Prostate gland (tissue), 2 donors: ENCODE measurements at regions not wholly inside any gene's neighbourhood (a gene's known extent, or its start where the extent isn't known, plus 50 kb on each side); places are given as distances from the start of the nearest gene placed in this dataset.

ENCODE experiments used
- DNase-seq: peaks from one replicate; pipeline ENCODE4 v3.0.0-alpha.2; 2019; ENCODE audit warnings: low spot score
- H3K27ac ChIP-seq, 2 donors: fragments of 200-600 bp; sonication (generic); 2 replicates each; pipeline ENCODE4 v1.5.1; 2017 to 2019
- H3K27me3 ChIP-seq: fragments of 200-600 bp; sonication (generic); replicated peaks from 2 replicates; pipeline ENCODE4 v1.5.1; 2019; ENCODE audit not compliant: insufficient read depth
- H3K36me3 ChIP-seq, 2 donors: fragments of 200-600 bp; sonication (generic); 1 replicate in 1 of 2; 2 replicates in 1 of 2; pipeline versions ENCODE4 v1.5.1 to v1.8.1; 2017 to 2019
- H3K4me1 ChIP-seq: fragments of 200-600 bp; sonication (generic); replicated peaks from 2 replicates; pipeline ENCODE4 v1.5.1; 2019
- H3K4me3 ChIP-seq, 2 donors: fragments of 200-600 bp; sonication (generic); 2 replicates each; pipeline ENCODE4 v1.5.1; 2017 to 2019
- H3K9me3 ChIP-seq: fragments of 200-600 bp; sonication (generic); 2 replicates; pipeline ENCODE4 v1.5.1; 2017
- CTCF ChIP-seq, 4 experiments: fragments of 200-600 bp in 2 of 4; fragments of 450-650 bp in 2 of 4; sonication (generic) in 2 of 4; IDR thresholded peaks; 1 replicate in 3 of 4; 2 replicates in 1 of 4; pipeline ENCODE4 v1.5.1; 2016 to 2019; ENCODE audit warnings: antibody characterized with exemption in 4 of 4, mild to moderate bottlenecking in 2 of 4, moderate library complexity in 2 of 4
- POLR2A ChIP-seq: fragments of 450-650 bp; IDR thresholded peaks from one replicate; pipeline ENCODE4 v1.6.1; 2016; ENCODE audit warnings: antibody characterized with exemption, mild to moderate bottlenecking
- POLR2AphosphoS5 ChIP-seq: sonication (generic); formaldehyde crosslinking; IDR thresholded peaks from one replicate; pipeline ENCODE4 v1.6.1; 2017; ENCODE audit warnings: antibody characterized with exemption
- WGBS: methylation state at CpG from one replicate; pipeline ENCODE4 v1.1.5; 2018; 5-methylcytosine and 5-hydroxymethylcytosine counted together
- intact Hi-C: fragments of 100-400 bp; cut with DNase I; formaldehyde crosslinking; loops from one replicate; pipeline ENCODE4 v1.14.2; 2022

- Histone ChIP-seq H3K9me3 (no peaks in the 10 kb centered on the region), H3K27ac (no peak overlapping the region), H3K4me1 (no peaks in the 10 kb centered on the region), H3K36me3 (no peaks in the 10 kb centered on the region), H3K27me3 (no peaks in the 10 kb centered on the region), H3K4me3 (no peak overlapping the region)
- TF ChIP-seq POLR2AphosphoS5 (no peak), CTCF (IDR thresholded peaks at IDR 0.05) (no peak), POLR2A (no peak)
- WGBS = 53% methylated on average over 2 of the region's 2 CpGs
- intact Hi-C loops = no loop called here
- no peak for DNase-seq
Observed at GRCh38 chr1:221289103-221289502, 409.9 kb downstream of the HLX start.

GRCh38 chr1:221290669-221291068, 411.4 kb downstream of the HLX start:
- Histone ChIP-seq H3K27ac (no peak overlapping the region), H3K36me3 (no peaks in the 10 kb centered on the region), H3K4me3 (no peak overlapping the region), H3K27me3 (no peaks in the 10 kb centered on the region), H3K9me3 (no peaks in the 10 kb centered on the region), H3K4me1 (no peaks in the 10 kb centered on the region)
- TF ChIP-seq CTCF (IDR thresholded peaks at IDR 0.05) (no peak), POLR2AphosphoS5 (no peak), POLR2A (no peak)
- WGBS = 76% methylated on average over 4 of the region's 4 CpGs
- no peak for DNase-seq
- intact Hi-C loops = no loop called here

- no peaks in the 10 kb centered on the region for H3K36me3 ChIP-seq
- TF ChIP-seq POLR2A = no peak
- no peak for TF ChIP-seq CTCF (IDR thresholded peaks at IDR 0.05)
- no peak for TF ChIP-seq POLR2AphosphoS5
- H3K4me3 ChIP-seq = no peak overlapping the region
- no peaks in the 10 kb centered on the region for H3K9me3 ChIP-seq
- intact Hi-C loops = no loop called here
- H3K27ac ChIP-seq = no peak overlapping the region
- H3K4me1 ChIP-seq = no peaks in the 10 kb centered on the region
- WGBS = 63% methylated on average over 5 of the region's 5 CpGs
- DNase-seq = no peak
- H3K27me3 ChIP-seq = no peaks in the 10 kb centered on the region
Observed at GRCh38 chr1:221291113-221291512, 411.9 kb downstream of the HLX start.

DNA sequence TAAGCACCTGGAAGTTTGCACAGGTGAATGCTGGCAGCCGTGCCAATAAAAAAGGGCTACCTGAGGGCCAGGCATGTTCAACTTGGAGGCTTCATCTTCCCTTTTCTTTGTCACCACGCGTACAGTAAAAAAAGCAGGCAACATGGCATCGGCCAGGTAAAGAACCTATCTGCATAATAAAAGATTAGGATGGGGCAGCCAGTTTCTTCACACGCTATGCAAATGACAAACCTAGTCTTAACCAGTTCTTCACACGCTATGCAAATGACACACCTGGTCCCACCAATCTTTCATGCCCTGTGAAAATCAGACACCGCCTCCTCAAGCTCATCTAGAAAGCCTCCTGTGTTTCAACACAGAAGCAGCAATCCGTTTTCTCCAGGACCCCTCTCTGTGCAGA, 413.4 kb downstream of the HLX start:
- H3K4me1 ChIP-seq = no peaks in the 10 kb centered on the region
- intact Hi-C loops = no loop called here
- no peaks in the 10 kb centered on the region for H3K9me3 ChIP-seq
- H3K4me3 ChIP-seq = no peak overlapping the region
- TF ChIP-seq POLR2AphosphoS5 (no peak), CTCF (IDR thresholded peaks at IDR 0.05) (no peak), POLR2A (no peak)
- 79% methylated on average over 8 of the region's 8 CpGs for WGBS
- no peak overlapping the region for H3K27ac ChIP-seq
- H3K27me3 ChIP-seq = no peaks in the 10 kb centered on the region
- DNase-seq = no peak
- H3K36me3 ChIP-seq = no peaks in the 10 kb centered on the region

DNA sequence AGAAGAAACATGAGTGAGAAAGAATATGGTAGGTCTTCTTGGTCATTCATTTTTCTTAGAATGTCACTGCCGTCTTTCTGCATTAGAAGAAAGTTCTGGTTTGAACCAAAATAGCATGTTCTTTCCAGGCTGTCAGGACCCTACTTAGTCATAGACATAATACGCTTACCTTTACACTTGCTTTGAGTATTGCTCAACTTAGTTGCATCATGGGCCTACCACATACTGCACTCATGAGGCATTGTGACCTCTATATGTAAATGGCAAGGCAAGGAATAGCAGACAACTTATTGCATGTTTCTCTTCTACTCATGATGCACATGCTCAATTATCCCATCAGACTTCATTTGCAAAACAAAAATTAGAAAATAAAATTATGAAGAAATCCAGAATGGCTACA, 415.0 kb downstream of the HLX start:
- Histone ChIP-seq H3K27ac (no peak overlapping the region), H3K4me1 (no peaks in the 10 kb centered on the region), H3K36me3 (no peaks in the 10 kb centered on the region), H3K27me3 (no peaks in the 10 kb centered on the region), H3K4me3 (no peak overlapping the region), H3K9me3 (no peaks in the 10 kb centered on the region)
- TF ChIP-seq POLR2A (no peak), POLR2AphosphoS5 (no peak), CTCF (IDR thresholded peaks at IDR 0.05) (no peak)
- no peak for DNase-seq
- intact Hi-C loops = no loop called here
- 95% methylated on average over 2 of the region's 2 CpGs for WGBS
